ENCODE measurements at regions not wholly inside any gene's neighbourhood (a gene's known extent, or its start where the extent isn't known, plus 50 kb on each side); places are given as distances from the start of the nearest gene placed in this dataset.

DNA sequence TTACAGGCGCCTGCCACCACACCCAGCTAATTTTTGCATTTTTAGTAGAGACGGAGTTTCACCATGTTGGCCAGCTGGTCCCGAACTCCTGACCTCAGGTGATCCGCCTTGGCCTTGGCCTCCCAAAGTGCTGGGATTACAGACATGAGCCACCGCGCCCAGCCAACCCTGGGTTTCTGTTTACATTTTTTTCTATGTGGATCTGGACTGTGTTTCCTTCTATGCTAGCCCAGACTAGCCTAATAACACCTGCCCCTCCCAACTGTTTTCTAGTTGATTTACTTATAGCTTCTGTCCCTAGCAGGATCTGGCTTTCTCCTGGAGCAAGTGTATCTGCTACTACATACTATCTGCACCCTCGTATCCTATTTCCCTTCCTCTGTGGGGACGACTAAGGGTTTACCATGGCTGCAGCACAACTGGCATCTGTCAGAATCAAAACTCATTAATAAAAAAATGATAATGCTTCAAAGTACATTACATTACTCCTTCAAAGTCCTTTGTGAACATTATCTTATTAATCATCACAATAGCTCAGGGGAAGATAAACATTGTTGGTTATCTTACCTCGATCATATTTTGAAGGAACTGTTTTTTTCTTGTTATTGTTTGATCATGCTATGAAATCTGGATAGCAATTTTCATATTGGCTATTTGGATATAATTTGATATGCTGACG lies 228.3 kb downstream of the KLF5 start:
- peaks cover 30% of the 10 kb centered on the region for H3K4me1 Mint-ChIP-seq (ENCODE audit: low read depth)
- H3K27ac Mint-ChIP-seq, result peak overlapping the region; percentile 34
- no peaks in the 10 kb centered on the region for H3K27me3 Mint-ChIP-seq
- no peak overlapping the region for H3K4me3 Mint-ChIP-seq (ENCODE audit: low read depth)
- H3K36me3 Mint-ChIP-seq (ENCODE audit: insufficient read depth), result peaks cover 4% of the 10 kb centered on the region
- TF ChIP-seq, protein P1, sequence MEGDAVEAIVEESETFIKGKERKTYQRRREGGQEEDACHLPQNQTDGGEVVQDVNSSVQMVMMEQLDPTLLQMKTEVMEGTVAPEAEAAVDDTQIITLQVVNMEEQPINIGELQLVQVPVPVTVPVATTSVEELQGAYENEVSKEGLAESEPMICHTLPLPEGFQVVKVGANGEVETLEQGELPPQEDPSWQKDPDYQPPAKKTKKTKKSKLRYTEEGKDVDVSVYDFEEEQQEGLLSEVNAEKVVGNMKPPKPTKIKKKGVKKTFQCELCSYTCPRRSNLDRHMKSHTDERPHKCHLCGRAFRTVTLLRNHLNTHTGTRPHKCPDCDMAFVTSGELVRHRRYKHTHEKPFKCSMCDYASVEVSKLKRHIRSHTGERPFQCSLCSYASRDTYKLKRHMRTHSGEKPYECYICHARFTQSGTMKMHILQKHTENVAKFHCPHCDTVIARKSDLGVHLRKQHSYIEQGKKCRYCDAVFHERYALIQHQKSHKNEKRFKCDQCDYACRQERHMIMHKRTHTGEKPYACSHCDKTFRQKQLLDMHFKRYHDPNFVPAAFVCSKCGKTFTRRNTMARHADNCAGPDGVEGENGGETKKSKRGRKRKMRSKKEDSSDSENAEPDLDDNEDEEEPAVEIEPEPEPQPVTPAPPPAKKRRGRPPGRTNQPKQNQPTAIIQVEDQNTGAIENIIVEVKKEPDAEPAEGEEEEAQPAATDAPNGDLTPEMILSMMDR (IDR thresholded peaks at IDR 0.05; ENCODE audit: unreplicated experiment), result no peak
- H3K9me3 Mint-ChIP-seq (ENCODE audit: low read depth), result peaks cover 13% of the 10 kb centered on the region
- DNase-seq (ENCODE audit: low spot score, unreplicated experiment), result no peak

DNA sequence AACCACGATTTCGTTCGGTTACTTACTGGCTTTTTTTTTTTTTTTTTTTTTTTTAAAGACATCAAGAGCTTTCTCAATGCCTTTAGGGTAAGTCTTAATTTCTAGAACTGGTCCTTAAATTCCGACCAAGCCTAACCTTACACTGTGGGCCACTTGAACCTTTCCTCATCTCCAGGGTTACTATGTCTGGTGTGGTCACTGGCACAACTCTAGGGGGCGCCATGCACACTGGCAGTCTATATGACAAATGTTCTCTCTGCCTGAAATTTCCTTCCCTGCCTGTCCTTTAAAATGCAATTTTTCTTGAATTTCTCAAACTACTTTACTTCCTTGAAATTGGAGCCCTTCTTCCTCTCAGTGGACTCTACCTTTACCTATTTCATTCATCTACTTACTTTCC lies 227.4 kb downstream of the KLF5 start:
- Mint-ChIP-seq H3K9me3 (ENCODE audit: low read depth) (peaks cover 13% of the 10 kb centered on the region), H3K4me3 (ENCODE audit: low read depth) (no peak overlapping the region), H3K27ac (peak overlapping the region; percentile 10), H3K36me3 (ENCODE audit: insufficient read depth) (peaks cover 4% of the 10 kb centered on the region), H3K27me3 (no peaks in the 10 kb centered on the region), H3K4me1 (ENCODE audit: low read depth) (peaks cover 30% of the 10 kb centered on the region)
- TF ChIP-seq, protein P1 (IDR thresholded peaks at IDR 0.05; ENCODE audit: unreplicated experiment), result no peak
- DNase-seq (ENCODE audit: low spot score, unreplicated experiment), result no peak

DNA sequence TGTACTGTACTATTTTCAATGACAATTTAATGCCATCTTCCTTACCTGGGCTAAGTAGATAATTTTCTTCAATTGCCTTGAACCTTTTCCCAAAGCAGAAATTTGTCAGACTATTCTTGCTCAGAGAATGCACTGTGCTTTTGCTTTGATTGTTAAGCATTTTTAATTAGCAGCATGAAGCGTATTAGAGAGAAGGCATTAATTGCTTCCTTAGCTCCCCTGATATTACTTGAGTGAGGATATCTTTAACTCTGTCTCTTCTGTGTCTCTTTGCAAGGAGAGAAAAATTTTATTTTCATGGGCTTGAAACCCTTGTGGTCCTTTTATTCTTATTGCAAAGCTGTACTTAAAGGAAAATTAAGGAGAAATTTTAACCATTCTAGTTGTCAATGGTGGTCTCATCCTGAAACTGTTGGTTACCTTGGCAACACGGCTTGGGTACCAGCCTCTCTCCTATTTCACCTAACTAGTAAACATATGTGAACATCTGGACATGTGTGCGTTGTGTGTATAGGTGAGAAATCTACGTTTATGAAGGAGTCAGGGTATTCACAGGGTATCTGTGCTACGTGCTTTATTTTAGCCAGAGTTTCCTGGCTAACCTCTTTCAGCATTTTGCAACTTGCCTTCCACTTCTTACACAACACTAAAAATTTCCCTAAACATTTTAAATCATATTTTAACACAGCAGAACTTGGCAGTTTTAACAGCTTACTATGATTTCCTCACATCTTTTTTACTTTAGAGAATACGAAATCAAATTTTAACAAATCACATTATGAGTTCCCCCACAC lies 225.5 kb downstream of the KLF5 start:
- H3K9me3 Mint-ChIP-seq (ENCODE audit: low read depth), result peaks cover 13% of the 10 kb centered on the region
- H3K27ac Mint-ChIP-seq, result no peak overlapping the region
- no peaks in the 10 kb centered on the region for H3K27me3 Mint-ChIP-seq
- no peak for DNase-seq (ENCODE audit: low spot score, unreplicated experiment)
- no peak overlapping the region for H3K4me3 Mint-ChIP-seq (ENCODE audit: low read depth)
- TF ChIP-seq, protein P1 (IDR thresholded peaks at IDR 0.05; ENCODE audit: unreplicated experiment), result no peak
- peaks cover 4% of the 10 kb centered on the region for H3K36me3 Mint-ChIP-seq (ENCODE audit: insufficient read depth)
- peaks cover 14% of the 10 kb centered on the region for H3K4me1 Mint-ChIP-seq (ENCODE audit: low read depth)

DNA sequence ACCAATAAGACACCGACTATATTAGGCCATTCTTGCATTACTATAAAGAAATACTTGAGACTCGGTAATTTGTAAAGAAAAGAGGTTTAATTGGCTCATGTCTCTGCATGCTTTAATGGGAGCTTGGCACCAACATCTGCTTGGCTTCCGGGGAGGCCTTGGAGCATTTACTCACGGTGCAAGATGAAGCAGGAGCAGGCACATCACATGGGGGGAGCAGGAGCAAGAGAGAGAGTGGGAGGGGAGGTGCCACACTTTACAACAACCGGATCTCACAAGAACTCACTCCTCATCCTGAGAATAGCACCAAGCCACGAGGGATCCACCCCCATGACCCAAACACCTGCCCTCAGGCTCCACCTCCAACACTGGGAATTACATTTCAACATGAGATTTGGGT lies 224.8 kb downstream of the KLF5 start:
- Mint-ChIP-seq H3K27ac (no peak overlapping the region), H3K36me3 (ENCODE audit: insufficient read depth) (peaks cover 5% of the 10 kb centered on the region), H3K9me3 (ENCODE audit: low read depth) (peaks cover 13% of the 10 kb centered on the region), H3K27me3 (no peaks in the 10 kb centered on the region), H3K4me1 (ENCODE audit: low read depth) (peaks cover 13% of the 10 kb centered on the region), H3K4me3 (ENCODE audit: low read depth) (no peak overlapping the region)
- TF ChIP-seq, protein P1 (IDR thresholded peaks at IDR 0.05; ENCODE audit: unreplicated experiment), result no peak
- DNase-seq (ENCODE audit: low spot score, unreplicated experiment), result no peak

DNA sequence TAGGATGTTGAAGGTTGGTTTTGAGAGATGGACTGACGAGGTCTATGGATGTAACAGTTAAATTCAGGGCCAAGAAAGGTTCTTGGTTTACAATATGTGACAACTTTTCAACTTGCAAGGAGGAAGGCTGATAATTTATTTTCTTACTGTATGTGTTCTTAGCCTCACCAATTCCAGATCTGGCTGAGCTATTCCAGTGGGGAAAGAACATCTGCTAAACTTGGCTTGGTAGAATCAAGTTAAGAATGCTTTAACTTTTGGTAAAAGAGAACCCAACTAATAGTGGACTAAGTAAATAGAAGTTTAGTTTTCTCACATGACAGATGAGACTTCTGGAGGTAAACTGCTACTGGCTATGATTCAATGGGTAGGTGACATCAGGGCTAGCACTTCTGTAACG lies 222.9 kb downstream of the KLF5 start:
- peaks cover 9% of the 10 kb centered on the region for H3K36me3 Mint-ChIP-seq (ENCODE audit: insufficient read depth)
- H3K27me3 Mint-ChIP-seq, result no peaks in the 10 kb centered on the region
- no peak overlapping the region for H3K4me3 Mint-ChIP-seq (ENCODE audit: low read depth)
- TF ChIP-seq, protein P1 (IDR thresholded peaks at IDR 0.05; ENCODE audit: unreplicated experiment), result no peak
- no peaks in the 10 kb centered on the region for H3K4me1 Mint-ChIP-seq (ENCODE audit: low read depth)
- H3K9me3 Mint-ChIP-seq (ENCODE audit: low read depth), result peaks cover 25% of the 10 kb centered on the region
- H3K27ac Mint-ChIP-seq, result no peak overlapping the region
- no peak for DNase-seq (ENCODE audit: low spot score, unreplicated experiment)

All from progenitor cell of endocrine pancreas (in vitro differentiated cells).